ENCODE measurements at regions not wholly inside any gene's neighbourhood (a gene's known extent, or its start where the extent isn't known, plus 50 kb on each side); places are given as distances from the start of the nearest gene placed in this dataset.

- no peak for DNase-seq (ENCODE audit: low read depth in 1 of 2, low spot score in 1 of 2)
Observed at GRCh38 chr6:14711056-14711703, 534.7 kb upstream of the JARID2 start.

DNA sequence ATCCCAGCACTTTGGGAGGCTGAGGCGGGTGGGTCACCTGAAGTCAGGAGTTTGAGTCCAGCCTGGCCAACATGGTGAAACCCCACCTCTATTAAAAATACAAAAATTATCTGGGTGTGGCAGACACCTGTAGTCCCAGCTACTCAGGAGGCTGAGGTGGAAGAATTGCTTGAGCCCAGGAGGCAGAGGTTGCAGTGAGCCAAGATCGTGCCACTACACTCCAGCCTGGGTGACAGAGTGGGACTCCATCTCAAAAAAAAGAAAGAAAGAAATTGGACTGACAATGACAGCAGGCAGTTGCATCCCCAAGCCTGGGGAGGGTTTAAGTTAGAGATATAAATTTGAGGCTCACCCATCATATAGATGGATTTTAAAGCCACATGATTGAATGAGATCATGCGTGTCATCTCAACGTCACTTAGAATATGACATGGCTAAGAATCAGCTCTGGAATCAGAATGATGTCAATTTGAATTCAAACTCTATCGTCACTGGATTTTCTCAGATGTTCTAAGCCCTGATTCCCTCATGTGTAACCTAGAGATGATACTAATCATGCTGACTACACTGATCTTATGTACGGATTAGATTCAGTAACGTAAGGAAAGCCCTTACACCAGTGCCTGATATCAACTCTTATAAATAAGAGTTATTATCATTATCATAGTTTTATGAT, 534.0 kb upstream of the JARID2 start:
- no peak for DNase-seq (ENCODE audit: low read depth in 1 of 2, low spot score in 1 of 2)

GRCh38 chr6:14713008-14713960, 532.6 kb upstream of the JARID2 start:
- DNase-seq (ENCODE audit: low read depth in 1 of 2, low spot score in 1 of 2) = no peak

- no peak for DNase-seq (ENCODE audit: low read depth in 1 of 2, low spot score in 1 of 2)
Observed at GRCh38 chr6:14713966-14714631, 531.8 kb upstream of the JARID2 start.

GRCh38 chr6:14715076-14715475, 530.8 kb upstream of the JARID2 start:
- DNase-seq (ENCODE audit: low read depth in 1 of 2, low spot score in 1 of 2) = no peak

DNA sequence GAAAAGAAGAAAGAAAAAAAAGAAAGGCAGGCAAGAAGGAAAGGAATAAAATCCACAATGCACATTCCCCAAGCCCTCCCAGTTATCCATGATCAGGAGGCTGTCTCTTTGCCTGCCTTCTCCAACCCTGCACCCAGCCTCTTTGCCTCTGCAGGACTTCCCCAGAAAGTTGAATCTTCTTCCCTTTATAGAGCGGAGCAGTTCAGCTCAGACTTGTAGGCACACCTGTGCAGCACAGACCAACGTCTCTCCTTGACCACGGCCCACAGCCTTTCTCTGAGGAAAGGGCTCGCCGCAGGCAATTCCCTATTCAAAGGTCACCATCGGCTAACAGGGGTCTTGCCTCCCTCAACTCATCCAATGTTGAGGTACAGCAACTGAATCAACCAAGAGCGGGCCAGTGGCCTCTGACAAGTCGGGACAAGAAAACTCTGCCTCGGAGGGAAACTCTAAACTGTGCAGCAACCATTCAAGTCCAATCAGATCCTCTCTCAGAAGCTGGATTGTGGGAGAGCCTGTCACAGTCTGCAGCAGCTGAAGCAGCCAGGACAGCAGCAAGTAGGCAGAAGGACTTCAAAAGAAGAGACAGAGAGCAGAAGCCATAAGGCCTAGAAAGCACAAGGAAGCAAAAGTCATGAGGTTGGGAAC, 529.2 kb upstream of the JARID2 start:
- no peak for DNase-seq (ENCODE audit: low read depth in 1 of 2, low spot score in 1 of 2)

DNA sequence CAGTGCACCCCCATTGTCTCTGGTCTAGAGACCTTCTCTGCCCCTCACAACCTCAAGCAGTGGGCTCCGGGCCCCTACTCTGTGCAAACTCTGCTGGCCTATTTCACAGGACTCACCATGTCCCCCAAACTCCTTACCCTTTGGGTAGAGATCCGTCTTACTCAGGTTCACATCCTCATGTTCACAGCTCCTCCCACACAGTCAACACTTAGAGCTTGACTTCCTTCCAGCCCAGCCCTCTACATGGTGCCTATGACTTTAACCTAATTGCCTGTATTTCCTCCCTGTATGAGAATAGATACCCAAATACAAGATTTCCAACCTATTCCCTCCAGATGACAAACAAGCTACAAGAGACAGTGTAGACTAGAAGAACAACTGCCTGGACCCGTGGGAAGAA, 528.6 kb upstream of the JARID2 start:
- no peak for DNase-seq (ENCODE audit: low read depth in 1 of 2, low spot score in 1 of 2)

- DNase-seq (ENCODE audit: low read depth in 1 of 2, low spot score in 1 of 2) = no peak
Observed at GRCh38 chr6:14718861-14719260, 527.0 kb upstream of the JARID2 start.

DNA sequence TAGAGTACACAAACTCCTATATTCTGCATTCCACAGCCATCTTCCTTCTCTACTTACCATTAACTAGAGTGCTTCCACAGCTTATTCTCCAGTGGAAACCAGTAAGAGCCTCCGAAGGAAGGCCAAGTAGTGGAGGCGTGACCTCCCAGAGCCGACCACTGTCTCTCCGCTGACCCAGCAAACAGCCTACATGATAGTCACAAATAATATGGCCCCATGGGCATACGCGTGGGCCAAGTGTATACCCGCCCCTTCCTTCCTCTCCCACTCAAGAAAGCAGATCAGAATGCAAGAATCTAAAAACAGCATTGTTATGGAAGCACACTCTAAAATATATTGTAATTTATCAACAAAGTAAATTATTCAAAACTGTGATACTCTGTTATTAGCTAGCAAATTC, 526.6 kb upstream of the JARID2 start:
- no peak for DNase-seq (ENCODE audit: low read depth in 1 of 2, low spot score in 1 of 2)

- no peak for DNase-seq (ENCODE audit: low read depth in 1 of 2, low spot score in 1 of 2)
Observed at GRCh38 chr6:14720411-14721102, 525.3 kb upstream of the JARID2 start.

GRCh38 chr6:14721103-14721758, 524.6 kb upstream of the JARID2 start:
- no peak for DNase-seq (ENCODE audit: low read depth in 1 of 2, low spot score in 1 of 2)

- DNase-seq (ENCODE audit: low read depth in 1 of 2, low spot score in 1 of 2) = no peak
Observed at GRCh38 chr6:14722001-14722562, 523.8 kb upstream of the JARID2 start.

DNA sequence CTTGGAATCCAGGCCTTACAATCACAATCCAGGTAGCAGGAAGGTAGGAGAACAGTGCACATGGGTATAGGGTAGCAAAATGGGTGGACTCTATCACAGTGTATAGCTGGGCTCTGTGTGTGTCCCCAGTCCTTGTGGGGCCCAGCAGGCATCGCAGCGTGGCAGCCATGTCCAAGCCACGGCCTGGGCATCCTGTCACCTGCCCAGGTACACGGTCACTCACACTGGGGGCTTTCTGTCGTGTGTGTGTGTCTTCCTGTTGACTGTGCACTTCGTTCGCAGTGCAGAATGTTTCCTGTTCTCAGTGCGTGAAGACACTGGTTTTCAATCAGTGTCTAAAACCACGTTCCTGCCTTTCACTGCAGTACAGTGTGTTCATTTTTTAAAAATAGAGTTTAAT, 523.2 kb upstream of the JARID2 start:
- no peak for DNase-seq (ENCODE audit: low read depth in 1 of 2, low spot score in 1 of 2)

DNA sequence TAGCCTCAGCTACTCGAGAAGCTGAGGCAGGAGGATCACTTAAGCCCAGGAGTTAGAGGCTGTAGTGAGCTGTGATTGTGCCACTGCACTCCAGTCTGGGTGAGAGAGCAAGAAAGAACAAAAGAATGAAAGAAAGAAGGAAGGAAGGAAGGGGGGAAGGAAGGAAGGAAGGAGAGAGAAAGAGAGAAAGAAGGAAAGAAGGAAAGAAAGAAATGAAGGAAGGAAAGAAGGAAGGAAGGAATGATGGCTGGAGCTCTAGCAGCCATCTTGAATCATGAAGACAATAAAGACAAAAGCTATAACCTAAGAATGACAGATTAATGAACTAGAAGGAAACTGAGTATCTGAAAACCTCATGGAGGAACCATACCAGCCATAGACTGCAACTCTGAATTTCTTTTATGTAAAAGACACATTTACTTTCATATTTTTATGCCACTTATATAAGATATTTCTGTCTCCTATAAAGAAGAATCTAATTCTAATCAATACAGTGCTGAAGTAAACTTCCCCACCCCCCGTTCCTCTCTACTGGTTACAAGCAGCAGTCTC, 522.3 kb upstream of the JARID2 start:
- DNase-seq (ENCODE audit: low read depth in 1 of 2, low spot score in 1 of 2) = no peak

- no peak for DNase-seq (ENCODE audit: low read depth in 1 of 2, low spot score in 1 of 2)
Observed at GRCh38 chr6:14724549-14724948, 521.3 kb upstream of the JARID2 start.

DNA sequence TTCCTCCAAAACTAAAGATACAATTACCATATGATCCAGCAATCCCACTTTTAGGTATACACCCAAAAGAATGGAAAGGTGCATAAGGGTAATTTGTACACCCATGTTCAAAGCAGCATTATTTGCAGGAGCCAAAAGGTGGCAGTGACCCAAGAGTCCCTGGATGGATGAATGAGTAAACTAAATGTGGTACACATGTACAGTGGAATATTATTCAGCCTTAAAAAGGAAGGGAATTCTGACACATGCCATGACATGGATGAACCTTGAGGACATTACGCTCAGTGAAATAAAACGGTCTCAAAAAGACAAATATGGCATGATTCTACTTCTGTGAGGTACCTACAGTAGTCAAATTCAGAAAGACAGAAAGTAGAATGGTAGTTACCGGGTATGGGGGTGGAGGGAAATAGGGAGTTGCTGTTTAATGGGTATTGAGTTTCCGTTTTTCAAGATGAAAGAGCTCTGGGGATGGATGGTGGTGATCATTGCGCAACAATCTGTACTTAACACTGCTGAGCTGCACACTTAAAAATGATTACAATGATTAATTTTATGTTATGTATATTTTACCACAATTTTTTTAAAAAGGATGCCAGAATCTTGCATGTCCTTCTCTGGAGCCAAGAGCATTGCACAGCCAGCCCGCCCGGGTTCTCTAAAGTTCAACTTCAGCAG, 518.9 kb upstream of the JARID2 start:
- no peak for DNase-seq (ENCODE audit: low read depth in 1 of 2, low spot score in 1 of 2)

DNA sequence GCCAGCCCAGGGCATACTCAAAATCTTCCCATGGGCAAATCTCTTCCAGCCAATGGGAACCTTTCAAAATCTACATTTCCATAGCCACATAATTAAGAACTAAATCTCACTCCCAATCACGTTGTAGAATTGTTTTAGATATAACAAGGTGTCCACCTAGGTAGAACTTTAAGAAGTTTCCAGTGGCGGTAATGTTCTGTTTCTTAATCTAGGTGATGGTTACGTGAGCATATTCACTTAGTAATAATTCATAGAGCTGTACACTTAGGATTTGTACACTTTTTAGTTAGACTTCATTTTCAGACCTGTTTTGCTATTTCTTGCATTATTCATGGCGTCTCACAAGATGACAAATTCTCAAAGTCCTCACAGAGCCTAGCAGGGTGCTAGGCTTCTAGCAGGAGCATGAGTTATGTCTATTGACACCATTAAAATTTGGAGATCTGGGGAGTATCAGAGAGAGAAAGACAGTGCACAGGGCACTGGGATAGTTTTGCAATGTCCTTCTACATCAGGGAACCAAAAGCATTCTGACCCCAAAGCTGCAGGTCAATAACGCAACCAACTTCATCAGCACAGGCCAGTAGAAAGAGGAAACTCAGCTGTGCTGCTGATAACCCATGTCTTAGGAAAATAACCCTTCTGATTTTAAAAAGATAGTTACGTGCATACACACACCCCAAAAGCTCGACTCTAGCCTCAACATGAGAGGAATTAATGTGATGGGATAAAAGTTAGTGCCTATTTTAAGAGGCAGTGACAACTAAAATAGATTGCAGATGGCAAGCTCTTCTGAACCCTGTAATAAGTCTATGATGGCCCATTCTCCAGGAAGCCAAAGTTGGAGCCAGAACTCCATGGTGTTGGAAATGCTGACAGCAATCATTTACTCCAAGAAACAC, 518.1 kb upstream of the JARID2 start:
- no peak for DNase-seq (ENCODE audit: low read depth in 1 of 2, low spot score in 1 of 2)
